Endothelial cell of umbilical vein (primary cell): ENCODE measurements at regions not wholly inside any gene's neighbourhood (a gene's known extent, or its start where the extent isn't known, plus 50 kb on each side); places are given as distances from the start of the nearest gene placed in this dataset.

ENCODE experiments used
- BruUV-seq: library from RNA; stranded (reverse); fragments of 400-500 nt; replicated peaks from 2 replicates; lab custom pipeline; 2021; lab: Mats Ljungman, UMichigan
- CTCF ChIA-PET: fragments of 300-600, 350-600 bp; sonication (Branson Sonifier 250); formaldehyde crosslinking; loops from one replicate; lab custom pipeline; 2021; ENCODE audit warnings: antibody characterized with exemption, inconsistent platforms; lab: Charles Lee
- POLR2A ChIA-PET: fragments of 300-600, 350-600 bp; sonication (Branson Sonifier 250); formaldehyde crosslinking; loops from one replicate; lab custom pipeline; 2021; ENCODE audit warnings: antibody characterized with exemption, inconsistent platforms; lab: Charles Lee
- DNase-seq: peaks from one replicate; pipeline ENCODE4 v3.0.0-alpha.2; 2011; ENCODE audit warnings: low read depth, low spot score
- FAIRE-seq: peaks from 2 replicates; lab custom pipeline; 2011; peaks lifted over from hg19 to GRCh38; lab: Jason Lieb, UNC
- H2AFZ ChIP-seq: 2 replicates; pipeline ENCODE4 v1.6.0; 2012; ENCODE audit warnings: low read depth, low read length, control low read depth, inconsistent platforms
- H3K27ac ChIP-seq: 2 replicates; pipeline ENCODE4 v1.5.1; 2011; ENCODE audit warnings: low read depth, mild to moderate bottlenecking, control low read depth, low read length, moderate library complexity; ENCODE audit not compliant: insufficient read depth
- H3K27me3 ChIP-seq, 2 experiments: 2 replicates each; pipeline versions ENCODE4 v1.6.0 to v1.6.1; 2011; ENCODE audit warnings: low read length in 2 of 2, mixed read lengths in 1 of 2; ENCODE audit not compliant: control insufficient read depth in 2 of 2, insufficient read depth in 2 of 2
- H3K36me3 ChIP-seq, 2 experiments: 2 replicates in 1 of 2; 3 replicates in 1 of 2; pipeline ENCODE4 v1.5.1; 2011; ENCODE audit warnings: low read length in 2 of 2, mild to moderate bottlenecking in 1 of 2, moderate library complexity in 1 of 2; ENCODE audit not compliant: control insufficient read depth in 2 of 2, insufficient read depth in 2 of 2; ENCODE audit errors: extremely low read depth in 1 of 2
- H3K4me1 ChIP-seq: 3 replicates; pipeline ENCODE4 v1.5.1; 2011; ENCODE audit warnings: mild to moderate bottlenecking, low read length; ENCODE audit not compliant: control insufficient read depth, insufficient read depth; ENCODE audit errors: extremely low read depth
- H3K4me2 ChIP-seq: 2 replicates; pipeline ENCODE4 v1.6.1; 2011; ENCODE audit warnings: low read length, control low read depth, mixed read lengths; ENCODE audit not compliant: insufficient read depth
- H3K4me3 ChIP-seq, 3 experiments: fragments of 200-600 bp in 1 of 3; sonication (generic), shearing (Covaris generic) in 1 of 3; replicated peaks in 1 of 3; 2 replicates each; pipeline ENCODE4 v1.5.1; 2011 to 2016; ENCODE audit warnings: control low read depth in 3 of 3, low read length in 3 of 3, mild to moderate bottlenecking in 2 of 3, inconsistent platforms in 1 of 3, low read depth in 1 of 3, moderate library complexity in 1 of 3; ENCODE audit not compliant: insufficient read depth in 1 of 3
- H3K79me2 ChIP-seq: 2 replicates; pipeline ENCODE4 v1.6.0; 2012; ENCODE audit warnings: low read length, inconsistent platforms; ENCODE audit not compliant: control insufficient read depth, insufficient read depth
- H3K9ac ChIP-seq: replicated peaks from 2 replicates; pipeline ENCODE3; 2011; ENCODE audit warnings: low read length, control low read depth; ENCODE audit not compliant: insufficient read depth; ENCODE audit errors: extremely low read depth
- H3K9me1 ChIP-seq: replicated peaks from 3 replicates; pipeline ENCODE4 v1.6.0; 2011; ENCODE audit warnings: mild to moderate bottlenecking, low read length; ENCODE audit not compliant: control insufficient read depth, insufficient read depth; ENCODE audit errors: extremely low read depth
- H3K9me3 ChIP-seq: replicated peaks from 2 replicates; pipeline ENCODE4 v1.5.1; 2012; ENCODE audit warnings: low read length, inconsistent platforms; ENCODE audit not compliant: control insufficient read depth, insufficient read depth
- H4K20me1 ChIP-seq: replicated peaks from 2 replicates; pipeline ENCODE3; 2011; ENCODE audit warnings: mild to moderate bottlenecking, low read length; ENCODE audit not compliant: control insufficient read depth, insufficient read depth; ENCODE audit errors: extremely low read depth
- CTCF ChIP-seq, 2 donors: IDR thresholded peaks; 1 replicate in 1 of 2; 2 replicates in 1 of 2; pipeline ENCODE4 v1.5.1; 2011; ENCODE audit warnings: low read length in 2 of 2, mild to moderate bottlenecking in 2 of 2, moderate library complexity in 2 of 2, control low read depth in 1 of 2, inconsistent platforms in 1 of 2, low read depth in 1 of 2; ENCODE audit not compliant: insufficient read depth in 1 of 2; ENCODE audit errors: extremely low read depth in 1 of 2
- EZH2 ChIP-seq: IDR thresholded peaks from 2 replicates; pipeline ENCODE4 v1.6.1; 2012; ENCODE audit warnings: borderline replicate concordance, low read depth, mild to moderate bottlenecking, moderate library complexity, low read length, inconsistent platforms; ENCODE audit not compliant: severe bottlenecking
- FOS ChIP-seq: IDR thresholded peaks from 2 replicates; pipeline ENCODE4 v1.6.1; 2011; ENCODE audit warnings: mild to moderate bottlenecking, low read length, moderate library complexity, borderline replicate concordance; ENCODE audit not compliant: insufficient read depth
- GATA2 ChIP-seq: IDR thresholded peaks from 2 replicates; pipeline ENCODE4 v1.7.0; 2011; ENCODE audit warnings: low read depth, mild to moderate bottlenecking, moderate library complexity, mixed read lengths, low read length; ENCODE audit not compliant: insufficient read length, insufficient read depth
- JUN ChIP-seq: IDR thresholded peaks from 2 replicates; pipeline ENCODE4 v1.6.1; 2011; ENCODE audit warnings: borderline replicate concordance, low read depth; ENCODE audit not compliant: insufficient read length, insufficient read depth
- MAX ChIP-seq: IDR thresholded peaks from 2 replicates; pipeline ENCODE4 v1.6.1; 2011; ENCODE audit not compliant: insufficient read depth, insufficient read length
- MYC ChIP-seq: IDR thresholded peaks from one replicate; pipeline ENCODE4 v1.6.1; 2011; ENCODE audit warnings: mild to moderate bottlenecking, low read depth, low read length
- POLR2A ChIP-seq: IDR thresholded peaks from 2 replicates; pipeline ENCODE4 v1.6.1; 2012; ENCODE audit warnings: low read depth, mild to moderate bottlenecking, control low read depth, low read length
- POLR2AphosphoS5 ChIP-seq: IDR thresholded peaks from 2 replicates; pipeline ENCODE4 v1.6.1; 2012; ENCODE audit warnings: low read depth, mild to moderate bottlenecking, control low read depth, low read length, moderate library complexity; ENCODE audit not compliant: insufficient read depth
- dilution Hi-C: fragments of 300-500 bp; cut with MboI; formaldehyde crosslinking; loops from one replicate; pipeline ENCODE4 v1.15.0; 2019; ENCODE audit warnings: low sequenced_read_pairs; ENCODE audit not compliant: extremely low pct_ligation_motif_present
- intact Hi-C: fragments of 100-400 bp; cut with micrococcal nuclease; formaldehyde crosslinking; loops from one replicate; pipeline ENCODE4 v1.10.0; 2022

GRCh38 chr13:31036731-31037695, 104.6 kb downstream of the TEX26 start:
- BruUV-seq = no TSS peak
- Histone ChIP-seq H3K9ac (no peak overlapping the region), H3K9me1 (no peaks in the 10 kb centered on the region), H3K9me3 (no peaks in the 10 kb centered on the region), H3K79me2 (no peaks in the 10 kb centered on the region), H3K4me2 (no peak overlapping the region), H4K20me1 (no peaks in the 10 kb centered on the region), H3K27ac (no peak overlapping the region), H3K4me3 (no peak overlapping the region), H3K36me3 (no peaks in the 10 kb centered on the region), H3K4me1 (no peaks in the 10 kb centered on the region), H2AFZ (no peak overlapping the region), H3K27me3 (peaks cover 0 to 5% of the 10 kb centered on the region in 2 experiments)
- POLR2A ChIA-PET = no interaction called here
- intact Hi-C loops = no loop called here
- FAIRE-seq (no peak), DNase-seq (no peak)
- dilution Hi-C loops = no loop called here
- CTCF ChIA-PET = interaction anchor here (1.2 to 1.3 kb wide), 2 partner anchors 12 to 25 kb away, joined by 3 read pairs; no protein-coding TSS in a partner anchor
- TF ChIP-seq CTCF (IDR thresholded peaks at IDR 0.05; ENCODE audit: extremely low read depth in 1 of 2, insufficient read depth in 1 of 2, low read depth in 1 of 2, low read length in 2 of 2) = no peak
- TF ChIP-seq GATA2 = no peak
- no peak for TF ChIP-seq POLR2AphosphoS5
- TF ChIP-seq EZH2 = no peak
- no peak for TF ChIP-seq JUN
- no peak for TF ChIP-seq MYC
- no peak for TF ChIP-seq FOS
- no peak for TF ChIP-seq MAX
- TF ChIP-seq POLR2A = no peak
